ENCODE measurements at regions not wholly inside any gene's neighbourhood (a gene's known extent, or its start where the extent isn't known, plus 50 kb on each side); places are given as distances from the start of the nearest gene placed in this dataset.

DNA sequence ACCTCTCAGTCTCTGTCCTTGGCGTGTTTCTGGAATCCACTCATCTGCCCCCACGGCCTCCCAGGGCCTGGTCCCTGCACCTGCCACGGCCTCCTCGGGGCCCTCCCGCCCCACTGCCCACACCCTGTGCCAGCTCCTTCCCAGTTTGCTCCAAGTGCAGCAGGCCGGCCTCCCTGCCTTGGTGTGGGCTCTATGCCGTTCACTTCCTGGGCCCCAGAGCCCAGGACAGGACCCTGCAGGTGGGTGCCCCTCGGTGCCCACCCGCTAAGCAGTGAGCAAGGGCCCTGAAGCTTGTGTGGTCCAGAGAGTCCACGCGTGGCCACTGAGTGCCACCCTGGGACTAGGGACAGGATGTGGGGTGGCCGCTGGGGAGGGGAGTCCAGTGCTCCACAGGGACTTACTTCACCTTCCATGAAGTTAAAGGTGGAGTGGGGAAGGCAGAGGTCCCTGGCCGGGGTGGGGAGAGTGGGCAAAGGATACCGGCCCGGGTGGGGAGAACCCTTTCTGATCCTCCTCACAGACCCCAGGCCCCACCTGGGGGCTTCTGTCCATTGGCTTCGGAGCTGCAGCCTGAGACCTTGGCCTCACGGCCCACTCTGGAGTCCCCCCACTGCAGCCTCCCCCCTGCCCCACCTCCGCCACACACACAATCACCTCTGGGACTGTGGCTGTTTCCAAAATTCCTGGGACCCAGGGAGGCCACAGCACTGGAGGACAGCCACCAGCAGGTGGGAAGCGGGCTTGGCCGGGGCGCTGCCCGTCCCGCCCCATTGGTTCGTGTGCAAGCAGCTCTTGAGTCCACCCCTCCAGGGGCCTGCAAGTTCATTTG lies 60.0 kb upstream of the NKX1-1 start:
- Mint-ChIP-seq H3K4me1 (peaks cover 22% of the 10 kb centered on the region), H3K27me3 (ENCODE audit: low read depth) (peaks cover 5% of the 10 kb centered on the region)
- DNase-seq (ENCODE audit: low read depth, low spot score), result no peak

DNA sequence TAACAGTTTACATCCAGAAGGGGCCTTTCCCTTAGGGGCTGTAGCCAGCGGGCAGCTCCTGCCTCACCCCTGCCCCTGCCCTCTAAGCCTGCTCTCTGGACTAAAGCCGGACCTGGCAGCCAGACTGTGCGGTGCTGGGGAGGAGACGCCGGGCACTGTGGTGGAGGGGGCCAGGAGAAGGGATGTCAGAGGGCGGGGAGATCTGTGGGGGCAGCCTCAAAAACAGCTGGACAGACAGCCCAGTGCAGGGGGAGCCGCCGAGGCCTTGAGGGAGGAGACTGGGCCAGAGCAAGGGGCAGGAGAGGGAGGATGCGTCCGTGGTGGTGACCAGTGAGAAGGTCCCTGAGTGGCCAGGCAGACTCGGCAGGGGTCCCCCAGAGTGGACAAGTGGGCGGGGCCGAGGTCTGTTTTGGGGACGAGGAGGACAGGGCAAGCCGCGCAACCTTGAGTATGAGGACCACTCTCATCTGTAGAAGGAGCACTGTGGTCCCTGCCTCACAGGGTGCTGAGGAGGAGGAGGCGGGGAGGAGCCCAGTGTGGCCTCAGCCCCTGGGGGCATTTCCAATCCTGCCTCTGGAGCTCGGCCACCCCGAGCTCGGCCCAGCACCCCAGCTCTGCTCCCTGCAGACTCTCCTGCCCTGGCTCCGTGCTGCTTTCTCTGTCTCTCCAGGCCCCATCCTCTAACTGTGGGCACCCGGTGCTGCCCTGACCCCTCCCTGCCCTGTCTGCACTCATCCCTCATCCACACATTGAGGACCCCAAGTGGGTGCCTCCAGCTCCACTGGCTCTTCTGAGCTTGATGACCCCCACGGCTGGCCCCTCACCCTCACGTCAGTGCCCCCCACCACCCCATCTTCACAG lies 59.2 kb upstream of the NKX1-1 start:
- Mint-ChIP-seq H3K36me3 (ENCODE audit: low read depth) (peaks cover 12% of the 10 kb centered on the region), H3K4me3 (no peak overlapping the region), H3K4me1 (peaks cover 22% of the 10 kb centered on the region), H3K27ac (ENCODE audit: unreplicated experiment) (no peak overlapping the region), H3K27me3 (ENCODE audit: low read depth) (peaks cover 8% of the 10 kb centered on the region), H3K9me3 (peaks cover 15% of the 10 kb centered on the region)
- DNase-seq (ENCODE audit: low read depth, low spot score), result no peak
- TF ChIP-seq, protein P1, sequence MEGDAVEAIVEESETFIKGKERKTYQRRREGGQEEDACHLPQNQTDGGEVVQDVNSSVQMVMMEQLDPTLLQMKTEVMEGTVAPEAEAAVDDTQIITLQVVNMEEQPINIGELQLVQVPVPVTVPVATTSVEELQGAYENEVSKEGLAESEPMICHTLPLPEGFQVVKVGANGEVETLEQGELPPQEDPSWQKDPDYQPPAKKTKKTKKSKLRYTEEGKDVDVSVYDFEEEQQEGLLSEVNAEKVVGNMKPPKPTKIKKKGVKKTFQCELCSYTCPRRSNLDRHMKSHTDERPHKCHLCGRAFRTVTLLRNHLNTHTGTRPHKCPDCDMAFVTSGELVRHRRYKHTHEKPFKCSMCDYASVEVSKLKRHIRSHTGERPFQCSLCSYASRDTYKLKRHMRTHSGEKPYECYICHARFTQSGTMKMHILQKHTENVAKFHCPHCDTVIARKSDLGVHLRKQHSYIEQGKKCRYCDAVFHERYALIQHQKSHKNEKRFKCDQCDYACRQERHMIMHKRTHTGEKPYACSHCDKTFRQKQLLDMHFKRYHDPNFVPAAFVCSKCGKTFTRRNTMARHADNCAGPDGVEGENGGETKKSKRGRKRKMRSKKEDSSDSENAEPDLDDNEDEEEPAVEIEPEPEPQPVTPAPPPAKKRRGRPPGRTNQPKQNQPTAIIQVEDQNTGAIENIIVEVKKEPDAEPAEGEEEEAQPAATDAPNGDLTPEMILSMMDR (conservative IDR thresholded peaks at IDR 0.05), result no peak

More for the DNA sequence above, 60.0 kb upstream of the NKX1-1 start:
- Mint-ChIP-seq H3K36me3 (ENCODE audit: low read depth) (peaks cover 12% of the 10 kb centered on the region), H3K4me3 (no peak overlapping the region), H3K9me3 (peaks cover 15% of the 10 kb centered on the region), H3K27ac (ENCODE audit: unreplicated experiment) (no peak overlapping the region)
- TF ChIP-seq, protein P1 (conservative IDR thresholded peaks at IDR 0.05), result no peak

DNA sequence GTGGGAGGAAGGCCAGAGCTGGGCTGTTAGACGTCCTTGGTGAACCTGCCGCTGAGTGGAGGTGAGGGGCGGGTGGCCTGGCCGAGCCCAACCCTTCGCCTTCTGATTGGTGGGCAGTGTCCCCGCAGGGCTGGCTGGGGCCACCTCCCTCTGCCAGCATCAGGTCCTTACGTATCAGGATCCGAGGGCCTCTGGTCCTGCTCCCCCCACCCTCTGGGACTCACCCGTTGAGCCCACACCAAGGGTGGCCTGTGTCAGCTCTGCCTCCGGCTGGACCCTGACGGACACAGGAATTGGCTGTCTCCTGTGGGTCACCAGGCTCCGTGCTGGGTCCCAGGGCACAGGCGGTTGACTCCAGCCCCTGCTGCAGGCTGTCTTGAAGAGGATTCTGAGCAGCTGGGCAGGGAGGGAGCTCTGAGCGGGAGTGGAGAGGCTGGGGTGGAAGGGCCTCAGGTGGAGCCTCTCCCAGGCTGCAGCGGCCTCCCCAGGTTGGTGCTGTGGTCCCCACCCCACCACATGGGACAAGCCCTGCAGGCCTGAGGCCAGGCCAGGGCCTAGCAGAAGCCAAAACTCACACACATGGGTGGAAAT lies 58.4 kb upstream of the NKX1-1 start:
- TF ChIP-seq, protein P1 (conservative IDR thresholded peaks at IDR 0.05), result no peak
- DNase-seq (ENCODE audit: low read depth, low spot score), result no peak
- Mint-ChIP-seq H3K36me3 (ENCODE audit: low read depth) (peaks cover 12% of the 10 kb centered on the region), H3K27me3 (ENCODE audit: low read depth) (peaks cover 11% of the 10 kb centered on the region), H3K27ac (ENCODE audit: unreplicated experiment) (no peak overlapping the region), H3K4me1 (peaks cover 22% of the 10 kb centered on the region), H3K4me3 (no peak overlapping the region), H3K9me3 (peaks cover 15% of the 10 kb centered on the region)

GRCh38 chr4:1463927-1464540 lies 57.8 kb upstream of the NKX1-1 start:
- Mint-ChIP-seq H3K36me3 (ENCODE audit: low read depth) (peaks cover 12% of the 10 kb centered on the region), H3K27ac (ENCODE audit: unreplicated experiment) (no peak overlapping the region), H3K9me3 (peaks cover 15% of the 10 kb centered on the region), H3K4me3 (no peak overlapping the region), H3K27me3 (ENCODE audit: low read depth) (peaks cover 16% of the 10 kb centered on the region), H3K4me1 (peaks cover 22% of the 10 kb centered on the region)
- TF ChIP-seq, protein P1 (conservative IDR thresholded peaks at IDR 0.05), result no peak
- no peak for DNase-seq (ENCODE audit: low read depth, low spot score)

Data from neural crest cell (in vitro differentiated cells).